Right lobe of liver (tissue), 6 donors: ENCODE measurements at regions not wholly inside any gene's neighbourhood (a gene's known extent, or its start where the extent isn't known, plus 50 kb on each side); places are given as distances from the start of the nearest gene placed in this dataset.

Experiments
- ATAC-seq, 4 donors: fragments of 200-7000 bp; cut with Tn5 transposase; one replicate each; pipeline ENCODE4 v1.9.1; 2020; ENCODE audit warnings: mild to moderate bottlenecking in 4 of 4, moderate library complexity in 4 of 4
- DNase-seq, 3 donors: peaks; one replicate each; pipeline ENCODE4 v3.0.0-alpha.2; 2020
- H3K27ac ChIP-seq, 3 donors: fragments of 200-600 bp; one replicate each; pipeline ENCODE4 v1.8.0; 2022
- H3K27me3 ChIP-seq, 2 donors: fragments of 200-600 bp; one replicate each; pipeline ENCODE4 v1.8.0; 2022
- H3K36me3 ChIP-seq, 4 donors: fragments of 200-600 bp; sonication (generic) in 1 of 4; one replicate each; pipeline versions ENCODE4 v1.5.1 to v1.8.0; 2017 to 2022; ENCODE audit warnings: control low read depth in 1 of 4
- H3K4me1 ChIP-seq, 4 donors: fragments of 200-600 bp; sonication (generic) in 1 of 4; one replicate each; pipeline versions ENCODE4 v1.5.1 to v1.8.0; 2017 to 2022; ENCODE audit warnings: control low read depth in 1 of 4
- H3K4me3 ChIP-seq, 3 donors: fragments of 200-600 bp; one replicate each; pipeline ENCODE4 v1.8.0; 2022
- H3K9me3 ChIP-seq, 4 donors: fragments of 200-600 bp; sonication (generic) in 1 of 4; one replicate each; pipeline versions ENCODE4 v1.5.1 to v1.8.0; 2017 to 2022; ENCODE audit warnings: control low read depth in 1 of 4
- CTCF ChIP-seq, 4 donors: fragments of 200-600 bp in 3 of 4; fragments of 450-650 bp in 1 of 4; IDR thresholded peaks; one replicate each; pipeline versions ENCODE4 v1.5.1 to v1.8.0; 2016 to 2022; ENCODE audit warnings: antibody characterized with exemption in 4 of 4, mild to moderate bottlenecking in 2 of 4
- POLR2A ChIP-seq: fragments of 450-650 bp; IDR thresholded peaks from one replicate; pipeline ENCODE4 v1.6.1; 2017; ENCODE audit warnings: antibody characterized with exemption, mild to moderate bottlenecking
- WGBS: methylation state at CpG from one replicate; pipeline ENCODE4 v1.1.6; 2018; ENCODE audit warnings: low coverage, low lambda C conversion rate; ENCODE audit not compliant: insufficient coverage; ENCODE audit errors: missing lambda C conversion rate; 5-methylcytosine and 5-hydroxymethylcytosine counted together
- intact Hi-C, 2 donors: fragments of 100-400 bp; cut with DNase I; formaldehyde crosslinking; loops; one replicate each; pipeline versions ENCODE4 v1.11.2 to v1.14.1; 2022
- donor health status: DM: no; HTN: yes; CAD: no.
- donor health status: DM: no; HTN: no; CAD: no.
- donor health status: DM: no; HTN: no; CAD: no.
- donor health status: DM: no; HTN: yes; CAD: no.
- donor health status: DM: no; HTN: yes; CAD: no.

GRCh38 chr2:145416640-145417039, 896.7 kb upstream of the ZEB2 start:
- H3K36me3 ChIP-seq = no peaks in the 10 kb centered on the region
- no peaks in the 10 kb centered on the region for H3K4me1 ChIP-seq
- no peak overlapping the region for H3K4me3 ChIP-seq
- ATAC-seq (no peak), DNase-seq (no peak)
- H3K27me3 ChIP-seq = no peaks in the 10 kb centered on the region
- intact Hi-C loops = no loop called here
- no peaks in the 10 kb centered on the region for H3K9me3 ChIP-seq
- 69% methylated on average over 2 of the region's 2 CpGs for WGBS
- TF ChIP-seq POLR2A (no peak), CTCF (IDR thresholded peaks at IDR 0.05) (no peak)
- no peak overlapping the region for H3K27ac ChIP-seq

GRCh38 chr2:145415151-145415550, 895.2 kb upstream of the ZEB2 start:
- intact Hi-C loops = no loop called here

GRCh38 chr2:145413261-145414030, 893.5 kb upstream of the ZEB2 start:
- ATAC-seq (no peak), DNase-seq (no peak)
- TF ChIP-seq CTCF (IDR thresholded peaks at IDR 0.05) = no peak
- TF ChIP-seq POLR2A = no peak
- Histone ChIP-seq H3K9me3 (no peaks in the 10 kb centered on the region), H3K4me1 (no peaks in the 10 kb centered on the region), H3K27me3 (no peaks in the 10 kb centered on the region), H3K36me3 (no peaks in the 10 kb centered on the region), H3K4me3 (no peak overlapping the region), H3K27ac (no peak overlapping the region)
- WGBS = 49% methylated on average over 2 of the region's 2 CpGs
- intact Hi-C loops = no loop called here

More at GRCh38 chr2:145415151-145415550, 895.2 kb upstream of the ZEB2 start:
- Histone ChIP-seq H3K9me3 (no peaks in the 10 kb centered on the region), H3K4me3 (no peak overlapping the region), H3K27me3 (no peaks in the 10 kb centered on the region), H3K27ac (no peak overlapping the region), H3K4me1 (no peaks in the 10 kb centered on the region), H3K36me3 (no peaks in the 10 kb centered on the region)
- DNase-seq (no peak), ATAC-seq (no peak)
- TF ChIP-seq POLR2A (no peak), CTCF (IDR thresholded peaks at IDR 0.05) (no peak)
- WGBS = 33% methylated on average over 1 of the region's 1 CpG

GRCh38 chr2:145412155-145412554, 892.2 kb upstream of the ZEB2 start:
- no peak for TF ChIP-seq CTCF (IDR thresholded peaks at IDR 0.05)
- TF ChIP-seq POLR2A = no peak
- intact Hi-C loops = no loop called here
- 47% methylated on average over 4 of the region's 4 CpGs for WGBS
- no peaks in the 10 kb centered on the region for H3K36me3 ChIP-seq
- ATAC-seq = no peak
- no peak overlapping the region for H3K27ac ChIP-seq
- H3K9me3 ChIP-seq = no peaks in the 10 kb centered on the region
- no peak overlapping the region for H3K4me3 ChIP-seq
- no peaks in the 10 kb centered on the region for H3K4me1 ChIP-seq
- no peaks in the 10 kb centered on the region for H3K27me3 ChIP-seq
- DNase-seq = no peak
